Endothelial cell of umbilical vein (primary cell): ENCODE measurements at regions not wholly inside any gene's neighbourhood (a gene's known extent, or its start where the extent isn't known, plus 50 kb on each side); places are given as distances from the start of the nearest gene placed in this dataset.

Experiments used
- EZH2 ChIP-seq: IDR thresholded peaks from 2 replicates; pipeline ENCODE4 v1.6.1; 2012; ENCODE audit warnings: borderline replicate concordance, low read depth, mild to moderate bottlenecking, moderate library complexity, low read length, inconsistent platforms; ENCODE audit not compliant: severe bottlenecking
- MYC ChIP-seq: IDR thresholded peaks from one replicate; pipeline ENCODE4 v1.6.1; 2011; ENCODE audit warnings: mild to moderate bottlenecking, low read depth, low read length
- POLR2A ChIP-seq: IDR thresholded peaks from 2 replicates; pipeline ENCODE4 v1.6.1; 2012; ENCODE audit warnings: low read depth, mild to moderate bottlenecking, control low read depth, low read length
- POLR2AphosphoS5 ChIP-seq: IDR thresholded peaks from 2 replicates; pipeline ENCODE4 v1.6.1; 2012; ENCODE audit warnings: low read depth, mild to moderate bottlenecking, control low read depth, low read length, moderate library complexity; ENCODE audit not compliant: insufficient read depth
- TF ChIP-seq, protein P1 (sequence below), 2 donors: IDR thresholded peaks; 1 replicate in 1 of 2; 2 replicates in 1 of 2; pipeline ENCODE4 v1.5.1; 2011; ENCODE audit warnings: low read length in 2 of 2, mild to moderate bottlenecking in 2 of 2, moderate library complexity in 2 of 2, control low read depth in 1 of 2, inconsistent platforms in 1 of 2, low read depth in 1 of 2; ENCODE audit not compliant: insufficient read depth in 1 of 2; ENCODE audit errors: extremely low read depth in 1 of 2
- TF ChIP-seq, protein P2 (sequence below): IDR thresholded peaks from 2 replicates; pipeline ENCODE4 v1.6.1; 2011; ENCODE audit not compliant: insufficient read depth, insufficient read length

GRCh38 chr11:8749202-8749601, 66.6 kb downstream of the RPL27A start:
- TF ChIP-seq POLR2AphosphoS5 = no peak
- TF ChIP-seq, protein P1, sequence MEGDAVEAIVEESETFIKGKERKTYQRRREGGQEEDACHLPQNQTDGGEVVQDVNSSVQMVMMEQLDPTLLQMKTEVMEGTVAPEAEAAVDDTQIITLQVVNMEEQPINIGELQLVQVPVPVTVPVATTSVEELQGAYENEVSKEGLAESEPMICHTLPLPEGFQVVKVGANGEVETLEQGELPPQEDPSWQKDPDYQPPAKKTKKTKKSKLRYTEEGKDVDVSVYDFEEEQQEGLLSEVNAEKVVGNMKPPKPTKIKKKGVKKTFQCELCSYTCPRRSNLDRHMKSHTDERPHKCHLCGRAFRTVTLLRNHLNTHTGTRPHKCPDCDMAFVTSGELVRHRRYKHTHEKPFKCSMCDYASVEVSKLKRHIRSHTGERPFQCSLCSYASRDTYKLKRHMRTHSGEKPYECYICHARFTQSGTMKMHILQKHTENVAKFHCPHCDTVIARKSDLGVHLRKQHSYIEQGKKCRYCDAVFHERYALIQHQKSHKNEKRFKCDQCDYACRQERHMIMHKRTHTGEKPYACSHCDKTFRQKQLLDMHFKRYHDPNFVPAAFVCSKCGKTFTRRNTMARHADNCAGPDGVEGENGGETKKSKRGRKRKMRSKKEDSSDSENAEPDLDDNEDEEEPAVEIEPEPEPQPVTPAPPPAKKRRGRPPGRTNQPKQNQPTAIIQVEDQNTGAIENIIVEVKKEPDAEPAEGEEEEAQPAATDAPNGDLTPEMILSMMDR (IDR thresholded peaks at IDR 0.05; ENCODE audit: extremely low read depth in 1 of 2, insufficient read depth in 1 of 2, low read depth in 1 of 2, low read length in 2 of 2) = no peak
- TF ChIP-seq POLR2A = no peak
- no peak for TF ChIP-seq MYC
- TF ChIP-seq, protein P2, sequence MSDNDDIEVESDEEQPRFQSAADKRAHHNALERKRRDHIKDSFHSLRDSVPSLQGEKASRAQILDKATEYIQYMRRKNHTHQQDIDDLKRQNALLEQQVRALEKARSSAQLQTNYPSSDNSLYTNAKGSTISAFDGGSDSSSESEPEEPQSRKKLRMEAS = no peak
- no peak for TF ChIP-seq EZH2
